ENCODE measurements at regions not wholly inside any gene's neighbourhood (a gene's known extent, or its start where the extent isn't known, plus 50 kb on each side); places are given as distances from the start of the nearest gene placed in this dataset.

GRCh38 chr11:80349997-80350396 is 909.2 kb upstream of the TENM4 start:
- H3K4me1 ChIP-seq (ENCODE audit: insufficient read depth, low read length) = no peaks in the 10 kb centered on the region
- no peak overlapping the region for H3K4me3 ChIP-seq (ENCODE audit: low read length in 2 of 2)
- Mint-ChIP-seq H3K4me1 (no peaks in the 10 kb centered on the region), H3K27ac (no peak overlapping the region), H3K9me3 (peaks cover 0 to 14% (median 5%) of the 10 kb centered on the region in 8 donors), H3K4me3 (no peak overlapping the region), H3K36me3 (no peaks in the 10 kb centered on the region), H3K27me3 (no peaks in the 10 kb centered on the region)
- no peak overlapping the region for H3K27ac ChIP-seq (ENCODE audit: low read depth, low read length)
- H3K36me3 ChIP-seq (ENCODE audit: insufficient read depth, low read length) = no peaks in the 10 kb centered on the region
- H3K27me3 ChIP-seq (ENCODE audit: insufficient read depth, low read length) = no peaks in the 10 kb centered on the region
- no peaks in the 10 kb centered on the region for H3K9me3 ChIP-seq (ENCODE audit: control insufficient read depth in 1 of 2, low read length in 2 of 2)
- CTCF ChIA-PET (ENCODE audit: partially characterized antibody) = no interaction called here
- intact Hi-C loops (cut with micrococcal nuclease) = no loop called here
- no peak for DNase-seq
- POLR2A ChIA-PET (ENCODE audit: partially characterized antibody) = no interaction called here

- H3K36me3 ChIP-seq (ENCODE audit: insufficient read depth, low read length) = no peaks in the 10 kb centered on the region
- no peaks in the 10 kb centered on the region for H3K4me1 ChIP-seq (ENCODE audit: insufficient read depth, low read length)
- intact Hi-C loops (cut with micrococcal nuclease) = no loop called here
- CTCF ChIA-PET (ENCODE audit: partially characterized antibody) = no interaction called here
- no peak overlapping the region for H3K4me3 Mint-ChIP-seq
- H3K9me3 Mint-ChIP-seq = peaks cover 2 to 16% (median 8%) of the 10 kb centered on the region in 8 donors
- H3K4me1 Mint-ChIP-seq = no peaks in the 10 kb centered on the region
- no peaks in the 10 kb centered on the region for H3K36me3 Mint-ChIP-seq
- no peak overlapping the region for H3K4me3 ChIP-seq (ENCODE audit: low read length in 2 of 2)
- H3K27me3 Mint-ChIP-seq = no peaks in the 10 kb centered on the region
- POLR2A ChIA-PET (ENCODE audit: partially characterized antibody) = no interaction called here
- no peak overlapping the region for H3K27ac ChIP-seq (ENCODE audit: low read depth, low read length)
- no peak for DNase-seq
- H3K9me3 ChIP-seq (ENCODE audit: control insufficient read depth in 1 of 2, low read length in 2 of 2) = no peaks in the 10 kb centered on the region
- H3K27me3 ChIP-seq (ENCODE audit: insufficient read depth, low read length) = no peaks in the 10 kb centered on the region
- no peak overlapping the region for H3K27ac Mint-ChIP-seq
These were observed 905.7 kb upstream of the TENM4 start for GRCh38 chr11:80346353-80347059.

GRCh38 chr11:80343436-80343835 is 902.6 kb upstream of the TENM4 start:
- H3K36me3 ChIP-seq (ENCODE audit: insufficient read depth, low read length) = no peaks in the 10 kb centered on the region
- CTCF ChIA-PET (ENCODE audit: partially characterized antibody) = no interaction called here
- no peaks in the 10 kb centered on the region for H3K36me3 Mint-ChIP-seq
- no peak overlapping the region for H3K4me3 Mint-ChIP-seq
- no peaks in the 10 kb centered on the region for H3K27me3 Mint-ChIP-seq
- H3K27me3 ChIP-seq (ENCODE audit: insufficient read depth, low read length) = no peaks in the 10 kb centered on the region
- H3K27ac Mint-ChIP-seq = no peak overlapping the region
- no peak for DNase-seq
- no peaks in the 10 kb centered on the region for H3K4me1 Mint-ChIP-seq
- intact Hi-C loops (cut with micrococcal nuclease) = no loop called here
- H3K9me3 ChIP-seq (ENCODE audit: control insufficient read depth in 1 of 2, low read length in 2 of 2) = no peaks in the 10 kb centered on the region
- no peak overlapping the region for H3K27ac ChIP-seq (ENCODE audit: low read depth, low read length)
- POLR2A ChIA-PET (ENCODE audit: partially characterized antibody) = no interaction called here
- H3K4me3 ChIP-seq (ENCODE audit: low read length in 2 of 2) = no peak overlapping the region
- H3K4me1 ChIP-seq (ENCODE audit: insufficient read depth, low read length) = no peaks in the 10 kb centered on the region
- peaks cover 2 to 17% (median 5%) of the 10 kb centered on the region in 8 donors for H3K9me3 Mint-ChIP-seq

- ChIA-PET CTCF (ENCODE audit: partially characterized antibody) (no interaction called here), POLR2A (ENCODE audit: partially characterized antibody) (no interaction called here)
- no peaks in the 10 kb centered on the region for H3K36me3 Mint-ChIP-seq
These were observed 897.4 kb upstream of the TENM4 start for GRCh38 chr11:80338231-80338630.

GRCh38 chr11:80331694-80332093 is 890.9 kb upstream of the TENM4 start:
- Mint-ChIP-seq H3K27ac (no peak overlapping the region), H3K36me3 (no peaks in the 10 kb centered on the region), H3K4me1 (no peaks in the 10 kb centered on the region), H3K4me3 (no peak overlapping the region), H3K9me3 (peaks cover 0 to 20% (median 15%) of the 10 kb centered on the region in 8 donors), H3K27me3 (no peaks in the 10 kb centered on the region)
- H3K27me3 ChIP-seq (ENCODE audit: insufficient read depth, low read length) = no peaks in the 10 kb centered on the region
- DNase-seq = no peak
- no peak overlapping the region for H3K27ac ChIP-seq (ENCODE audit: low read depth, low read length)
- peaks cover 0 to 9% of the 10 kb centered on the region in 2 donors for H3K9me3 ChIP-seq (ENCODE audit: control insufficient read depth in 1 of 2, low read length in 2 of 2)
- no peaks in the 10 kb centered on the region for H3K4me1 ChIP-seq (ENCODE audit: insufficient read depth, low read length)
- POLR2A ChIA-PET (ENCODE audit: partially characterized antibody) = no interaction called here
- no peak overlapping the region for H3K4me3 ChIP-seq (ENCODE audit: low read length in 2 of 2)
- CTCF ChIA-PET (ENCODE audit: partially characterized antibody) = no interaction called here
- no peaks in the 10 kb centered on the region for H3K36me3 ChIP-seq (ENCODE audit: insufficient read depth, low read length)
- intact Hi-C loops (cut with micrococcal nuclease) = no loop called here

More at GRCh38 chr11:80338231-80338630, 897.4 kb upstream of the TENM4 start:
- no peaks in the 10 kb centered on the region for H3K4me1 Mint-ChIP-seq
- Histone ChIP-seq H3K27ac (ENCODE audit: low read depth, low read length) (no peak overlapping the region), H3K27me3 (ENCODE audit: insufficient read depth, low read length) (no peaks in the 10 kb centered on the region), H3K9me3 (ENCODE audit: control insufficient read depth in 1 of 2, low read length in 2 of 2) (no peaks in the 10 kb centered on the region), H3K4me3 (ENCODE audit: low read length in 2 of 2) (no peak overlapping the region), H3K36me3 (ENCODE audit: insufficient read depth, low read length) (no peaks in the 10 kb centered on the region), H3K4me1 (ENCODE audit: insufficient read depth, low read length) (no peaks in the 10 kb centered on the region)
- no peak overlapping the region for H3K4me3 Mint-ChIP-seq
- no peak for DNase-seq
- H3K27ac Mint-ChIP-seq = no peak overlapping the region
- H3K27me3 Mint-ChIP-seq = no peaks in the 10 kb centered on the region
- intact Hi-C loops (cut with micrococcal nuclease) = no loop called here
- H3K9me3 Mint-ChIP-seq = peaks cover 0 to 24% (median 12%) of the 10 kb centered on the region in 8 donors

- no peak overlapping the region for H3K4me3 ChIP-seq (ENCODE audit: low read length in 2 of 2)
- H3K27ac ChIP-seq (ENCODE audit: low read depth, low read length) = no peak overlapping the region
- Mint-ChIP-seq H3K4me3 (no peak overlapping the region), H3K27me3 (no peaks in the 10 kb centered on the region), H3K9me3 (peaks cover 0 to 23% (median 12%) of the 10 kb centered on the region in 8 donors), H3K36me3 (no peaks in the 10 kb centered on the region), H3K27ac (no peak overlapping the region), H3K4me1 (no peaks in the 10 kb centered on the region)
- CTCF ChIA-PET (ENCODE audit: partially characterized antibody) = no interaction called here
- intact Hi-C loops (cut with micrococcal nuclease) = no loop called here
- no peak for DNase-seq
- no peaks in the 10 kb centered on the region for H3K36me3 ChIP-seq (ENCODE audit: insufficient read depth, low read length)
- no peaks in the 10 kb centered on the region for H3K4me1 ChIP-seq (ENCODE audit: insufficient read depth, low read length)
- POLR2A ChIA-PET (ENCODE audit: partially characterized antibody) = no interaction called here
- no peaks in the 10 kb centered on the region for H3K27me3 ChIP-seq (ENCODE audit: insufficient read depth, low read length)
- H3K9me3 ChIP-seq (ENCODE audit: control insufficient read depth in 1 of 2, low read length in 2 of 2) = peaks cover 0 to 9% of the 10 kb centered on the region in 2 donors
These were observed 889.4 kb upstream of the TENM4 start for GRCh38 chr11:80330264-80330663.

- no peak for DNase-seq
- H3K9me3 ChIP-seq (ENCODE audit: control insufficient read depth in 1 of 2, low read length in 2 of 2) = peaks cover 0 to 9% of the 10 kb centered on the region in 2 donors
- H3K27me3 ChIP-seq (ENCODE audit: insufficient read depth, low read length) = no peaks in the 10 kb centered on the region
- Mint-ChIP-seq H3K4me1 (no peaks in the 10 kb centered on the region), H3K9me3 (peaks cover 0 to 23% (median 15%) of the 10 kb centered on the region in 8 donors), H3K36me3 (no peaks in the 10 kb centered on the region), H3K4me3 (no peak overlapping the region), H3K27me3 (no peaks in the 10 kb centered on the region), H3K27ac (no peak overlapping the region)
- ChIA-PET POLR2A (ENCODE audit: partially characterized antibody) (no interaction called here), CTCF (ENCODE audit: partially characterized antibody) (no interaction called here)
- no peak overlapping the region for H3K4me3 ChIP-seq (ENCODE audit: low read length in 2 of 2)
- no peaks in the 10 kb centered on the region for H3K36me3 ChIP-seq (ENCODE audit: insufficient read depth, low read length)
- intact Hi-C loops (cut with micrococcal nuclease) = no loop called here
- H3K4me1 ChIP-seq (ENCODE audit: insufficient read depth, low read length) = no peaks in the 10 kb centered on the region
- H3K27ac ChIP-seq (ENCODE audit: low read depth, low read length) = no peak overlapping the region
These were observed 887.9 kb upstream of the TENM4 start for GRCh38 chr11:80328774-80329173.

Measured in CD4-positive, alpha-beta memory T cell (primary cell).